ENCODE measurements at regions not wholly inside any gene's neighbourhood (a gene's known extent, or its start where the extent isn't known, plus 50 kb on each side); places are given as distances from the start of the nearest gene placed in this dataset.
A peak's percentile ranks its signal among the peaks of the same experiment; 100 is the strongest.

- DNase-seq = no peak
Measured at GRCh38 chr1:188355847-188356246, 1527.1 kb downstream of the PLA2G4A start.

- no peak for DNase-seq
Measured at GRCh38 chr1:188359315-188359714, 1530.6 kb downstream of the PLA2G4A start.

- no peak for DNase-seq
Measured at GRCh38 chr1:188363943-188364342, 1535.2 kb downstream of the PLA2G4A start.

- DNase-seq = no peak
Measured at GRCh38 chr1:188364927-188365449, 1536.2 kb downstream of the PLA2G4A start.

- no peak for DNase-seq
Measured at GRCh38 chr1:188365874-188366273, 1537.1 kb downstream of the PLA2G4A start.

- no peak for DNase-seq
Measured at GRCh38 chr1:188367661-188368060, 1538.9 kb downstream of the PLA2G4A start.

- DNase-seq = no peak
Measured at GRCh38 chr1:188371295-188371806, 1542.6 kb downstream of the PLA2G4A start.

GRCh38 chr1:188372821-188373220 lies 1544.1 kb downstream of the PLA2G4A start:
- no peak for DNase-seq

GRCh38 chr1:188382851-188383250 lies 1554.1 kb downstream of the PLA2G4A start:
- DNase-seq = no peak

GRCh38 chr1:188386161-188386560 lies 1557.4 kb downstream of the PLA2G4A start:
- no peak for DNase-seq

- DNase-seq = no peak
Measured at GRCh38 chr1:188386666-188387065, 1557.9 kb downstream of the PLA2G4A start.

GRCh38 chr1:188394677-188395076 lies 1565.9 kb downstream of the PLA2G4A start:
- DNase-seq = no peak

- no peak for DNase-seq
Measured at GRCh38 chr1:188397521-188397920, 1568.8 kb downstream of the PLA2G4A start.

- DNase-seq = no peak
Measured at GRCh38 chr1:188402986-188403385, 1574.2 kb downstream of the PLA2G4A start.

GRCh38 chr1:188406636-188407035 lies 1577.9 kb downstream of the PLA2G4A start:
- DNase-seq = no peak

GRCh38 chr1:188420177-188420576 lies 1591.4 kb downstream of the PLA2G4A start:
- no peak for DNase-seq

- DNase-seq = no peak
Measured at GRCh38 chr1:188423073-188423472, 1594.3 kb downstream of the PLA2G4A start.

- no peak for DNase-seq
Measured at GRCh38 chr1:188424176-188424575, 1595.4 kb downstream of the PLA2G4A start.

- peak; percentile 83 for DNase-seq
Measured at GRCh38 chr1:188425687-188426086, 1596.9 kb downstream of the PLA2G4A start.

- no peak for DNase-seq
Measured at GRCh38 chr1:188426561-188426960, 1597.8 kb downstream of the PLA2G4A start.

GRCh38 chr1:188427642-188428041 lies 1598.9 kb downstream of the PLA2G4A start:
- no peak for DNase-seq

GRCh38 chr1:188429386-188429785 lies 1600.6 kb downstream of the PLA2G4A start:
- no peak for DNase-seq

- DNase-seq = no peak
Measured at GRCh38 chr1:188432427-188432826, 1603.7 kb downstream of the PLA2G4A start.

- DNase-seq = peak; percentile 56
Measured at GRCh38 chr1:188433425-188433824, 1604.7 kb downstream of the PLA2G4A start.

GRCh38 chr1:188444526-188444925 lies 1615.8 kb downstream of the PLA2G4A start:
- no peak for DNase-seq

Measured in fibroblast of skin of back (primary cell).